Mesothelial cell of epicardium (in vitro differentiated cells): ENCODE measurements at regions not wholly inside any gene's neighbourhood (a gene's known extent, or its start where the extent isn't known, plus 50 kb on each side); places are given as distances from the start of the nearest gene placed in this dataset.

ENCODE experiments used
- DNase-seq, 2 experiments: peaks; one replicate each; pipeline ENCODE4 v3.0.0; 2021; ENCODE audit warnings: low spot score in 2 of 2; ENCODE audit not compliant: unreplicated experiment in 2 of 2
- H3K27ac Mint-ChIP-seq: 2 replicates; pipeline ENCODE4 v1.8.0; 2021; ENCODE audit warnings: mixed read lengths
- H3K27me3 Mint-ChIP-seq: 2 replicates; pipeline ENCODE4 v1.8.0; 2021; ENCODE audit warnings: low read depth, mixed read lengths
- H3K36me3 Mint-ChIP-seq: 2 replicates; pipeline ENCODE4 v1.8.0; 2021; ENCODE audit warnings: mixed read lengths
- H3K4me1 Mint-ChIP-seq: 2 replicates; pipeline ENCODE4 v1.8.0; 2021; ENCODE audit warnings: mixed read lengths
- H3K4me3 Mint-ChIP-seq: 2 replicates; pipeline ENCODE4 v1.8.0; 2021; ENCODE audit warnings: mild to moderate bottlenecking, moderate library complexity, mixed read lengths
- H3K9me3 Mint-ChIP-seq: 2 replicates; pipeline ENCODE4 v1.8.0; 2021; ENCODE audit warnings: mixed read lengths
- CTCF ChIP-seq: fragments of 200-600 bp; sonication (generic); IDR thresholded peaks from one replicate; pipeline ENCODE4 v1.5.0; 2021; ENCODE audit warnings: antibody characterized with exemption; ENCODE audit not compliant: unreplicated experiment

GRCh38 chrX:9153300-9153699, 119.4 kb upstream of the FAM9B start:
- no peak for DNase-seq
- TF ChIP-seq CTCF, result no peak
- no peaks in the 10 kb centered on the region for H3K27me3 Mint-ChIP-seq
- H3K4me1 Mint-ChIP-seq, result peaks cover 13% of the 10 kb centered on the region
- H3K4me3 Mint-ChIP-seq, result no peak overlapping the region
- peaks cover 40% of the 10 kb centered on the region for H3K9me3 Mint-ChIP-seq
- H3K27ac Mint-ChIP-seq, result no peak overlapping the region
- no peaks in the 10 kb centered on the region for H3K36me3 Mint-ChIP-seq

GRCh38 chrX:9158611-9159010, 124.7 kb upstream of the FAM9B start:
- Mint-ChIP-seq H3K36me3 (no peaks in the 10 kb centered on the region), H3K27ac (no peak overlapping the region), H3K27me3 (no peaks in the 10 kb centered on the region), H3K4me3 (no peak overlapping the region), H3K9me3 (peaks cover 21% of the 10 kb centered on the region), H3K4me1 (peaks cover 5% of the 10 kb centered on the region)
- no peak for TF ChIP-seq CTCF
- DNase-seq, result no peak

DNA sequence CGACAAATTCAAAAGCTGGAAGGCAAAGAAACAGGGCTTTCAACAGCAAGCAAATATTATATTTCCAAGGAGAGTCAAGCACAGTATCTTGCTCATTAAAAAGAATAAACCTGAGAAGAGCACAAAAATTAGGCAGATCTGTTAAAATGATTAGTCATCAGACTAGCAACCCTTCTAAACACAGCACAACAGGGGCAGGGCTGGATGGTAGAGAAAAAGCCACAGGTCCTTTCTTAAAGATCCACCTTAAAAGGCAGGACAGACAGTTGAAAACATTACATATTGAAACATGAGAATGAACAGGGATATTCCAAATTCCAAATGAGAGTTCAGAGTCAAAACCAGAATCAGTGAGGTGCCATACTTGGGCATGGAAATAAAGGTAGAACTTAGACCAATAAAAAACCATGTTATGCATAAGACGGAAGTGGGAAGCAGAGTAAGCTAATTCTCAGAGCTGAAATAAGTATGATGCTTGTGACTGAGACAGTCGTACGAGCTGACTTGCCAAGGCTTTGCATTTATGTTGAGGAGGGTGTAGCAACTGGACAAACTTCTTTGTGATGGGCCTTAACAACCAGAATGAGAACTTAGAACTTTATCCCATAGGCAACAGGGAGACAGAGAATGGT, 126.9 kb upstream of the FAM9B start:
- no peak overlapping the region for H3K4me3 Mint-ChIP-seq
- TF ChIP-seq CTCF, result no peak
- DNase-seq, result no peak
- H3K27me3 Mint-ChIP-seq, result no peaks in the 10 kb centered on the region
- peaks cover 20% of the 10 kb centered on the region for H3K9me3 Mint-ChIP-seq
- peaks cover 5% of the 10 kb centered on the region for H3K4me1 Mint-ChIP-seq
- H3K36me3 Mint-ChIP-seq, result no peaks in the 10 kb centered on the region
- H3K27ac Mint-ChIP-seq, result no peak overlapping the region

- DNase-seq, result no peak
- H3K4me1 Mint-ChIP-seq, result peaks cover 5% of the 10 kb centered on the region
- TF ChIP-seq CTCF, result no peak
- no peak overlapping the region for H3K4me3 Mint-ChIP-seq
- H3K27ac Mint-ChIP-seq, result no peak overlapping the region
- H3K27me3 Mint-ChIP-seq, result no peaks in the 10 kb centered on the region
- peaks cover 33% of the 10 kb centered on the region for H3K9me3 Mint-ChIP-seq
- no peaks in the 10 kb centered on the region for H3K36me3 Mint-ChIP-seq
Observed at GRCh38 chrX:9162698-9163097, 128.8 kb upstream of the FAM9B start.

DNA sequence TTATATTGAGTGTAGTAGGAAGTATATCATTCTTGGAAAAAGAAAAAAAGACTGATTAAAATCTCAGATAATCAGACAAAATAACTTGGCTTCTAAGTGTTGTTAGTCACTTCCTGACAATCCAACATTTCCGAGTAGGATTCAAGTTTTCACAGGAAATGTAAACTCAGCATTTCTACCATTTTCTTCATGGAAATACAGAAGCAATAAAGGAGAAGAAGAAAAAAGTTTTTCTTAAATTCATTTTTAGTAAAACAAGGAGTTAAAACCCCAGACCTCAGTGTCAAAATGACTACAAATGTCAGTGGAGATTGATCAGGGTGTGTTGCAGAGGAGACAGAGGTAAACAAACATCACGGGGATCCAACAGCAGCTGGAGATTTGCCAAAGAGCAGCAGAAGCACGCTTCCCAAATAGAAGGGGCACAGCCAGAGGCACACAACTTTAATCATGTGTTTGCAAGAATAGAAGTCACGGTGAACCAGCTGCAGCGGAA, 129.3 kb upstream of the FAM9B start:
- Mint-ChIP-seq H3K27ac (no peak overlapping the region), H3K4me1 (peaks cover 5% of the 10 kb centered on the region), H3K4me3 (no peak overlapping the region), H3K36me3 (no peaks in the 10 kb centered on the region), H3K27me3 (no peaks in the 10 kb centered on the region), H3K9me3 (peaks cover 33% of the 10 kb centered on the region)
- no peak for DNase-seq
- TF ChIP-seq CTCF, result no peak
